GM06990 (cell line): ENCODE measurements at regions not wholly inside any gene's neighbourhood (a gene's known extent, or its start where the extent isn't known, plus 50 kb on each side); places are given as distances from the start of the nearest gene placed in this dataset.

Experiments
- DNase-seq: peaks from one replicate; pipeline ENCODE4 v3.0.0-alpha.2; 2011; ENCODE audit not compliant: insufficient read length; ENCODE audit errors: extremely low read depth
- H3K27me3 ChIP-seq: replicated peaks from 2 replicates; pipeline ENCODE4 v1.6.0; 2011; ENCODE audit warnings: low read length; ENCODE audit not compliant: control insufficient read depth, insufficient read depth
- H3K36me3 ChIP-seq: 2 replicates; pipeline ENCODE4 v1.5.1; 2011; ENCODE audit warnings: low read length; ENCODE audit not compliant: control insufficient read depth, insufficient read depth
- H3K4me3 ChIP-seq: replicated peaks from 2 replicates; pipeline ENCODE4 v1.5.1; 2011; ENCODE audit warnings: low read depth, mild to moderate bottlenecking, control low read depth, low read length
- TF ChIP-seq, protein P1 (sequence below): IDR thresholded peaks from 2 replicates; pipeline ENCODE4 v1.5.1; 2011; ENCODE audit warnings: low read length, control low read depth, mild to moderate bottlenecking, inconsistent platforms; ENCODE audit not compliant: insufficient read depth, poor library complexity, severe bottlenecking

DNA sequence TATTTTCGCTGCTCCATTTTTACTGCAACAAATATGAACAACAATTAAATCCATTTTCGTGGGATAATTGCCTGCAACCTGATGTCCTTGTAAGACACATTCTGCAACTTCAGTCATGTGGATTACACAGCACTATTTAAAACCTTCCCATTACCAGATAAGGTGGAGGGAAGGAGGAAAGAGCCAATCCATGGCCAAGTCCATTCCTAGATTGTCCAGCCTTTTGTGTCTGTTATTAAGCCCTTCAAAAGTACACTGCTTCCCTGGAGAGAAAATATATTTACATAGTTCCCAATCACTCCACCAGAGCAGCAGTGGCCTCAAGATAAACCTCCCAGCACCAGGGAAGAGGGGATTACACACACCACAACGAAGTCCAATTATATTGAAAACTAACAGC is 347.9 kb downstream of the CDH26 start:
- DNase-seq = no peak
- no peaks in the 10 kb centered on the region for H3K36me3 ChIP-seq
- TF ChIP-seq, protein P1, sequence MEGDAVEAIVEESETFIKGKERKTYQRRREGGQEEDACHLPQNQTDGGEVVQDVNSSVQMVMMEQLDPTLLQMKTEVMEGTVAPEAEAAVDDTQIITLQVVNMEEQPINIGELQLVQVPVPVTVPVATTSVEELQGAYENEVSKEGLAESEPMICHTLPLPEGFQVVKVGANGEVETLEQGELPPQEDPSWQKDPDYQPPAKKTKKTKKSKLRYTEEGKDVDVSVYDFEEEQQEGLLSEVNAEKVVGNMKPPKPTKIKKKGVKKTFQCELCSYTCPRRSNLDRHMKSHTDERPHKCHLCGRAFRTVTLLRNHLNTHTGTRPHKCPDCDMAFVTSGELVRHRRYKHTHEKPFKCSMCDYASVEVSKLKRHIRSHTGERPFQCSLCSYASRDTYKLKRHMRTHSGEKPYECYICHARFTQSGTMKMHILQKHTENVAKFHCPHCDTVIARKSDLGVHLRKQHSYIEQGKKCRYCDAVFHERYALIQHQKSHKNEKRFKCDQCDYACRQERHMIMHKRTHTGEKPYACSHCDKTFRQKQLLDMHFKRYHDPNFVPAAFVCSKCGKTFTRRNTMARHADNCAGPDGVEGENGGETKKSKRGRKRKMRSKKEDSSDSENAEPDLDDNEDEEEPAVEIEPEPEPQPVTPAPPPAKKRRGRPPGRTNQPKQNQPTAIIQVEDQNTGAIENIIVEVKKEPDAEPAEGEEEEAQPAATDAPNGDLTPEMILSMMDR = no peak
- no peak overlapping the region for H3K4me3 ChIP-seq
- no peaks in the 10 kb centered on the region for H3K27me3 ChIP-seq

DNA sequence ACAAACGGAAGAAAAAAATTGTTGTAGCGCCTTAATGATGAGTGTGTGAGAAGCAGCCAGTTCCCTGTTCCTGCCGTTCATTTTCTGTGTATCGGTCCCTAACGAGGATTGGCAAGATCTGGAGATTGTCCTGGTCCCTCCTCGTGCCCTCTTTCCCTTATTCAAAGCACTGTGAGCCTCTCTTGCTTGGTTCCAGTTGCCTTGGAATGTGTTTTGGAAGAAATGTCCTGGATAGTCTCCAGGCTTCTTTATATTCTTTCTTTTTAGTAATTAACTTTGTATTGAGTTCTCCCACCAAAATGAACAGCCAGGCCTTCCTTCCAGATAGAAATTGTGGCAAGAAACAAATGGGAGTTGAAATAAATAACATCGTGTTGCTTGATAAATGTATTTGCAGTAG is 348.3 kb downstream of the CDH26 start:
- Histone ChIP-seq H3K4me3 (no peak overlapping the region), H3K27me3 (no peaks in the 10 kb centered on the region), H3K36me3 (no peaks in the 10 kb centered on the region)
- DNase-seq = no peak
- TF ChIP-seq, protein P1 = no peak

DNA sequence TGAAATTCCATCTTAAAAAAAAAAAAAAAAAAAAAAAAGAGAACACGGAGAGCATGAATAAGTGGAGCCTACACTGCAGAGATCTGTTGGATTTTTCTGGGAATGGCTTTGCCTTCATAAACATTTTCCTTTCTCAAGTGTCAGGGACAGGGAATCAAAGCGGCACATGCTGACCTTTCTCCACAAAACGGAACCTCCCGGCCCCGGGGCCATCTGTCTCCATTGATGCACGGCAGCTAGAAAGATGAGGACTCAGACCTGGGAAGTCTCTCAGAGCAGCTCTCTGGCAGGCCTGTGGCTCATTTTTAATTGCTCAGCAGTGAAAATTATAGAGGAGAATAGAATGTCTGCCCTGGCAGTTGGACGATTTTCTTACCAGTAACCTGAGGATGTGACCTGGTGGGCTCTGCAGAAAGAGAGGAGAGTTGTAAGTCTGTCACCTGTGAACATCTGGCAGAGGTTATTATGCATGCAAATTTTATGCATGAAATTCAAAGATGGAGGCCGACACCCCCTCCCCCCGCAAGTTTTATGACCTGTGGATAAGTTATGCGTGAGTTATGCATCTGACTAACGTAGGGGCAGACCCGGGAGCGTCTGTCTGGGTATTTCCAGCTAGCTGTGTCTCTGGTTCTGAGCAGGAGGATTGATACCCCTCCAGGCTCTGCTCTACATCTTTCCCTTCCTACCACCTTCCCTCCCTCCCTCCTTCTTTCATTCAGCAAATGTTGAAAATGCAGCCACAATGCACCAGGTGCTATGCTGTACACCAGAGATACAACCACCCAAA is 352.5 kb downstream of the CDH26 start:
- TF ChIP-seq, protein P1 = no peak
- no peak for DNase-seq
- H3K36me3 ChIP-seq = no peaks in the 10 kb centered on the region

DNA sequence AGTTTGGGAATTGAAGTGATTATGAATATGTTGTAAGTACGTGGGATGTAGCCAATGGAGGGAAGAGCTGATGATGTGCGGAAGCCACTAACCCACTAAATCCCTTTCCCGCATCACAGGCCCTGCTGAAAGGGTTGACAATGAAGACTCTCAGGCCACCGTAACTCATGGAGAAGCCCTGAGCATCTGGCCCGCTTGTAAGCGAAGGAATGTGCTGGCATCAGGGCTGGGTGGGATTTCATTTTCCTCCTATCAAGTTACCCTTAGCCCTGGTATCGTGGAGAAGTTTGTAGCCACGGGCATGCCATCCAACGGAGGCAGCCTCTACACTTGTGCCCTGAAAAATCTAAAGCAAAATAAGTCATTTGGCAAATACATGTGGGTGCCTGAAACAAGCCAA is 355.0 kb downstream of the CDH26 start:
- no peak for DNase-seq
- Histone ChIP-seq H3K36me3 (no peaks in the 10 kb centered on the region), H3K27me3 (no peaks in the 10 kb centered on the region), H3K4me3 (no peak overlapping the region)
- TF ChIP-seq, protein P1 = no peak

More for the DNA sequence above, 352.5 kb downstream of the CDH26 start:
- no peak overlapping the region for H3K4me3 ChIP-seq
- no peaks in the 10 kb centered on the region for H3K27me3 ChIP-seq

DNA sequence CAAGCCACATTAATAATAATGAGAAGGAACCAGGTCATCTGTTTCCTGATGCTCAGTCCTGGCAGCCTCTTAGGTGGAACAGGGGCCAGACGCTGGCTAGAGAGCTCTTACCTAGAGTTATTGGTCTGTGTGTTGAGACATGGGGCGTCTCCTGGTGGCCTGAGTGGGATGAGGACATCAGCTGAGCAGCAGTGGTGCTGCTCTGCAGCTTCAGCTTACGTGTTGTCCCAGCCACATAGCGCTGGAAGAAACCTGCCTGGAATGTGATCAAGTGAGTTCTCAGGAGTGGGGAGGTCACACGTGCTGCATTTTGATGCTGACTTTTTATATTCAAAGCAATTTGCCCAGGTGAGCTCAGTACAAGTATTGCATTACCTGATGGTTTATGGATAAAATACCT is 355.4 kb downstream of the CDH26 start:
- DNase-seq = no peak
- TF ChIP-seq, protein P1 = no peak
- no peak overlapping the region for H3K4me3 ChIP-seq
- no peaks in the 10 kb centered on the region for H3K27me3 ChIP-seq
- H3K36me3 ChIP-seq = no peaks in the 10 kb centered on the region
